Prostate gland (tissue), 2 donors: ENCODE measurements at regions not wholly inside any gene's neighbourhood (a gene's known extent, or its start where the extent isn't known, plus 50 kb on each side); places are given as distances from the start of the nearest gene placed in this dataset.

Experiments used
- POLR2A ChIP-seq: fragments of 450-650 bp; IDR thresholded peaks from one replicate; pipeline ENCODE4 v1.6.1; 2016; ENCODE audit warnings: antibody characterized with exemption, mild to moderate bottlenecking
- POLR2AphosphoS5 ChIP-seq: sonication (generic); formaldehyde crosslinking; IDR thresholded peaks from one replicate; pipeline ENCODE4 v1.6.1; 2017; ENCODE audit warnings: antibody characterized with exemption
- TF ChIP-seq, protein P1 (sequence below), 4 experiments: fragments of 200-600 bp in 2 of 4; fragments of 450-650 bp in 2 of 4; sonication (generic) in 2 of 4; IDR thresholded peaks; 1 replicate in 3 of 4; 2 replicates in 1 of 4; pipeline ENCODE4 v1.5.1; 2016 to 2019; ENCODE audit warnings: antibody characterized with exemption in 4 of 4, mild to moderate bottlenecking in 2 of 4, moderate library complexity in 2 of 4

DNA sequence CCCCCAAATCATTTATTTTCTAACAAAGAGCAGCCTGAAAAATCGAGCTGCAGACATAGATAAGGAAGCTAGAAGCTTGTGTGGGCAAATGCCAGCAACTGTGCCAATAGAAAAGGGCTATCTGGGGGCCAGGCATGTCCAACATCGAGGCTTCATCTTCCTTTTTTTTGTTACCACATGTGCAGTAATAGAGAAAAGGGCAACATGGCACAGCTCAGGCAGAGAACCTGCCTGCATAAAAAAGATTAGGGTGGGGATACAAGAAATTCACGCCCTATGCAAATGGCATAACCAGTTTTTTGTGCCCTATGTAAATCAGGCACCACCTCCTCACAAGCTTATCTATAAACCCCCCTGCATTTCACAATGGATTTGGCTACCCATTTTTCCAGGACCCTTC lies 60.4 kb upstream of the ABCC4 start:
- TF ChIP-seq, protein P1, sequence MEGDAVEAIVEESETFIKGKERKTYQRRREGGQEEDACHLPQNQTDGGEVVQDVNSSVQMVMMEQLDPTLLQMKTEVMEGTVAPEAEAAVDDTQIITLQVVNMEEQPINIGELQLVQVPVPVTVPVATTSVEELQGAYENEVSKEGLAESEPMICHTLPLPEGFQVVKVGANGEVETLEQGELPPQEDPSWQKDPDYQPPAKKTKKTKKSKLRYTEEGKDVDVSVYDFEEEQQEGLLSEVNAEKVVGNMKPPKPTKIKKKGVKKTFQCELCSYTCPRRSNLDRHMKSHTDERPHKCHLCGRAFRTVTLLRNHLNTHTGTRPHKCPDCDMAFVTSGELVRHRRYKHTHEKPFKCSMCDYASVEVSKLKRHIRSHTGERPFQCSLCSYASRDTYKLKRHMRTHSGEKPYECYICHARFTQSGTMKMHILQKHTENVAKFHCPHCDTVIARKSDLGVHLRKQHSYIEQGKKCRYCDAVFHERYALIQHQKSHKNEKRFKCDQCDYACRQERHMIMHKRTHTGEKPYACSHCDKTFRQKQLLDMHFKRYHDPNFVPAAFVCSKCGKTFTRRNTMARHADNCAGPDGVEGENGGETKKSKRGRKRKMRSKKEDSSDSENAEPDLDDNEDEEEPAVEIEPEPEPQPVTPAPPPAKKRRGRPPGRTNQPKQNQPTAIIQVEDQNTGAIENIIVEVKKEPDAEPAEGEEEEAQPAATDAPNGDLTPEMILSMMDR (IDR thresholded peaks at IDR 0.05), result no peak
- no peak for TF ChIP-seq POLR2A
- TF ChIP-seq POLR2AphosphoS5, result no peak
